ENCODE measurements at regions not wholly inside any gene's neighbourhood (a gene's known extent, or its start where the extent isn't known, plus 50 kb on each side); places are given as distances from the start of the nearest gene placed in this dataset.

GRCh38 chr7:25897261-25897782, 254.7 kb upstream of the NFE2L3 start:
- Histone ChIP-seq H3K9me3 (ENCODE audit: insufficient read depth, low read depth) (no peaks in the 10 kb centered on the region), H3K36me3 (ENCODE audit: low read depth) (no peaks in the 10 kb centered on the region), H4K20me1 (ENCODE audit: insufficient read depth) (no peaks in the 10 kb centered on the region), H2AFZ (no peak overlapping the region), H3F3A (ENCODE audit: insufficient read depth, low read depth) (no peaks in the 10 kb centered on the region), H3K4me1 (replicated peaks; ENCODE audit: insufficient read depth) (no peaks in the 10 kb centered on the region), H3K79me2 (ENCODE audit: low read depth) (no peaks in the 10 kb centered on the region), H3K4me2 (no peak overlapping the region), H3K9me2 (ENCODE audit: insufficient read depth) (no peaks in the 10 kb centered on the region), H3K4me3 (no peak overlapping the region), H3K27me3 (ENCODE audit: insufficient read depth, low read depth) (no peaks in the 10 kb centered on the region), H3K27ac (no peak overlapping the region)
- no peak for TF ChIP-seq CTCF (conservative IDR thresholded peaks at IDR 0.05)
- TF ChIP-seq EZH2 (IDR thresholded peaks at IDR 0.05; ENCODE audit: low read depth) = no peak
- POLR2A ChIA-PET (ENCODE audit: unreplicated experiment) = no interaction called here
- CTCF ChIA-PET = no interaction called here
- intact Hi-C loops (cut with micrococcal nuclease; ENCODE audit: unreplicated experiment) = loop anchor here (10.0 kb wide), 2 partner anchors 297 to 617 kb away; no protein-coding TSS in a partner anchor
- no TSS peak for BruUV-seq (replicated peaks)
- DNase-seq = no peak

- Histone ChIP-seq H3F3A (ENCODE audit: insufficient read depth, low read depth) (no peaks in the 10 kb centered on the region), H4K20me1 (ENCODE audit: insufficient read depth) (no peaks in the 10 kb centered on the region), H3K4me3 (no peak overlapping the region), H3K27ac (no peak overlapping the region), H2AFZ (no peak overlapping the region), H3K4me2 (no peak overlapping the region), H3K9me2 (ENCODE audit: insufficient read depth) (no peaks in the 10 kb centered on the region), H3K79me2 (ENCODE audit: low read depth) (no peaks in the 10 kb centered on the region), H3K9me3 (ENCODE audit: insufficient read depth, low read depth) (no peaks in the 10 kb centered on the region), H3K4me1 (replicated peaks; ENCODE audit: insufficient read depth) (no peaks in the 10 kb centered on the region), H3K36me3 (ENCODE audit: low read depth) (no peaks in the 10 kb centered on the region), H3K27me3 (ENCODE audit: insufficient read depth, low read depth) (no peaks in the 10 kb centered on the region)
- BruUV-seq (replicated peaks) = no TSS peak
- intact Hi-C loops (cut with micrococcal nuclease; ENCODE audit: unreplicated experiment) = no loop called here
- TF ChIP-seq EZH2 (IDR thresholded peaks at IDR 0.05; ENCODE audit: low read depth) = no peak
- TF ChIP-seq CTCF (conservative IDR thresholded peaks at IDR 0.05) = no peak
- POLR2A ChIA-PET (ENCODE audit: unreplicated experiment) = no interaction called here
- DNase-seq = no peak
- CTCF ChIA-PET = no interaction called here
These were observed 251.8 kb upstream of the NFE2L3 start for GRCh38 chr7:25900245-25900644.

- Histone ChIP-seq H3K9me2 (ENCODE audit: insufficient read depth) (no peaks in the 10 kb centered on the region), H3K9me3 (ENCODE audit: insufficient read depth, low read depth) (no peaks in the 10 kb centered on the region), H3K27ac (no peak overlapping the region), H3K4me1 (replicated peaks; ENCODE audit: insufficient read depth) (no peaks in the 10 kb centered on the region), H3K27me3 (ENCODE audit: insufficient read depth, low read depth) (no peaks in the 10 kb centered on the region), H3K79me2 (ENCODE audit: low read depth) (no peaks in the 10 kb centered on the region), H3K36me3 (ENCODE audit: low read depth) (no peaks in the 10 kb centered on the region), H4K20me1 (ENCODE audit: insufficient read depth) (no peaks in the 10 kb centered on the region), H3F3A (ENCODE audit: insufficient read depth, low read depth) (no peaks in the 10 kb centered on the region), H3K4me2 (no peak overlapping the region), H2AFZ (no peak overlapping the region; the same call in 1 of the 2 replicates), H3K4me3 (no peak overlapping the region)
- DNase-seq = no peak
- ChIA-PET CTCF (interaction anchor here (1.2 kb wide), 1 partner anchor 464 kb away, joined by 5 read pairs; no protein-coding TSS in a partner anchor), POLR2A (ENCODE audit: unreplicated experiment) (no interaction called here)
- intact Hi-C loops (cut with micrococcal nuclease; ENCODE audit: unreplicated experiment) = no loop called here
- TF ChIP-seq CTCF (conservative IDR thresholded peaks at IDR 0.05) (no peak), EZH2 (IDR thresholded peaks at IDR 0.05; ENCODE audit: low read depth) (no peak)
- BruUV-seq (replicated peaks) = no TSS peak
These were observed 251.1 kb upstream of the NFE2L3 start for GRCh38 chr7:25900877-25901276.
